Ammon's horn (tissue), 1 donor: ENCODE measurements at regions not wholly inside any gene's neighbourhood (a gene's known extent, or its start where the extent isn't known, plus 50 kb on each side); places are given as distances from the start of the nearest gene placed in this dataset.
A peak's percentile ranks its signal among the peaks of the same experiment; 100 is the strongest.
"Not testable (repeated sequence)": the region's sequence is repeated elsewhere in the genome, so short reads cannot be mapped to it uniquely, and the experiment has no call there.

Source experiments
- DNase-seq: peaks from one replicate; pipeline ENCODE4 v3.0.0-alpha.2; 2016; ENCODE audit warnings: low spot score

- no peak for DNase-seq
Observed at GRCh38 chr10:84854439-84854838, 526.0 kb downstream of the CCSER2 start.

- no peak for DNase-seq
Observed at GRCh38 chr10:84860855-84861254, 532.5 kb downstream of the CCSER2 start.

GRCh38 chr10:84862551-84862950, 534.2 kb downstream of the CCSER2 start:
- peak; percentile 3 for DNase-seq

GRCh38 chr10:84863675-84864074, 535.3 kb downstream of the CCSER2 start:
- no peak for DNase-seq

- DNase-seq = no peak
Observed at GRCh38 chr10:84876116-84876999, 548.0 kb downstream of the CCSER2 start.

GRCh38 chr10:84879991-84880390, 551.6 kb downstream of the CCSER2 start:
- DNase-seq = no peak

- DNase-seq = not testable (repeated sequence)
Observed at GRCh38 chr10:84881696-84882095, 553.3 kb downstream of the CCSER2 start.

- no peak for DNase-seq
Observed at GRCh38 chr10:84890706-84891105, 562.3 kb downstream of the CCSER2 start.

- no peak for DNase-seq
Observed at GRCh38 chr10:84891631-84892030, 563.2 kb downstream of the CCSER2 start.

GRCh38 chr10:84895541-84895940, 567.2 kb downstream of the CCSER2 start:
- DNase-seq = no peak

- DNase-seq = no peak
Observed at GRCh38 chr10:84896909-84897308, 568.5 kb downstream of the CCSER2 start.

- no peak for DNase-seq
Observed at GRCh38 chr10:84899268-84899667, 570.9 kb downstream of the CCSER2 start.

- DNase-seq = no peak
Observed at GRCh38 chr10:84900141-84900540, 571.8 kb downstream of the CCSER2 start.

GRCh38 chr10:84901885-84902284, 573.5 kb downstream of the CCSER2 start:
- no peak for DNase-seq

GRCh38 chr10:84902553-84902952, 574.2 kb downstream of the CCSER2 start:
- no peak for DNase-seq

GRCh38 chr10:84903320-84903719, 574.9 kb downstream of the CCSER2 start:
- no peak for DNase-seq

GRCh38 chr10:84907461-84908009, 579.1 kb downstream of the CCSER2 start:
- DNase-seq = no peak

- DNase-seq = no peak
Observed at GRCh38 chr10:84908491-84908890, 580.1 kb downstream of the CCSER2 start.

GRCh38 chr10:84921701-84922100, 593.3 kb downstream of the CCSER2 start:
- DNase-seq = no peak

- no peak for DNase-seq
Observed at GRCh38 chr10:84924131-84924530, 595.7 kb downstream of the CCSER2 start.

- no peak for DNase-seq
Observed at GRCh38 chr10:84925495-84925894, 597.1 kb downstream of the CCSER2 start.

- DNase-seq = no peak
Observed at GRCh38 chr10:84933402-84933801, 605.0 kb downstream of the CCSER2 start.

- DNase-seq = no peak
Observed at GRCh38 chr10:84935772-84936171, 607.4 kb downstream of the CCSER2 start.
